Esophagus squamous epithelium (tissue), 4 donors: ENCODE measurements at regions not wholly inside any gene's neighbourhood (a gene's known extent, or its start where the extent isn't known, plus 50 kb on each side); places are given as distances from the start of the nearest gene placed in this dataset.

ENCODE experiments used
- POLR2A ChIP-seq, 4 donors: fragments of 450-650 bp; IDR thresholded peaks; one replicate each; pipeline ENCODE4 v1.6.1; 2017; ENCODE audit warnings: antibody characterized with exemption in 4 of 4, mild to moderate bottlenecking in 4 of 4, moderate library complexity in 3 of 4
- TF ChIP-seq, protein P1 (sequence below), 6 experiments: fragments of 450-650 bp in 4 of 6; fragments of 200-600 bp in 2 of 6; sonication (generic) in 2 of 6; IDR thresholded peaks; one replicate each; pipeline ENCODE4 v1.5.1; 2016 to 2019; ENCODE audit warnings: antibody characterized with exemption in 6 of 6, mild to moderate bottlenecking in 4 of 6, moderate library complexity in 4 of 6

GRCh38 chr4:36004204-36004851 is 240.0 kb downstream of the ARAP2 start:
- TF ChIP-seq, protein P1, sequence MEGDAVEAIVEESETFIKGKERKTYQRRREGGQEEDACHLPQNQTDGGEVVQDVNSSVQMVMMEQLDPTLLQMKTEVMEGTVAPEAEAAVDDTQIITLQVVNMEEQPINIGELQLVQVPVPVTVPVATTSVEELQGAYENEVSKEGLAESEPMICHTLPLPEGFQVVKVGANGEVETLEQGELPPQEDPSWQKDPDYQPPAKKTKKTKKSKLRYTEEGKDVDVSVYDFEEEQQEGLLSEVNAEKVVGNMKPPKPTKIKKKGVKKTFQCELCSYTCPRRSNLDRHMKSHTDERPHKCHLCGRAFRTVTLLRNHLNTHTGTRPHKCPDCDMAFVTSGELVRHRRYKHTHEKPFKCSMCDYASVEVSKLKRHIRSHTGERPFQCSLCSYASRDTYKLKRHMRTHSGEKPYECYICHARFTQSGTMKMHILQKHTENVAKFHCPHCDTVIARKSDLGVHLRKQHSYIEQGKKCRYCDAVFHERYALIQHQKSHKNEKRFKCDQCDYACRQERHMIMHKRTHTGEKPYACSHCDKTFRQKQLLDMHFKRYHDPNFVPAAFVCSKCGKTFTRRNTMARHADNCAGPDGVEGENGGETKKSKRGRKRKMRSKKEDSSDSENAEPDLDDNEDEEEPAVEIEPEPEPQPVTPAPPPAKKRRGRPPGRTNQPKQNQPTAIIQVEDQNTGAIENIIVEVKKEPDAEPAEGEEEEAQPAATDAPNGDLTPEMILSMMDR (IDR thresholded peaks at IDR 0.05): no peak
- TF ChIP-seq POLR2A (IDR thresholded peaks at IDR 0.05): no peak
